HG03175 (cell line): ENCODE measurements at regions not wholly inside any gene's neighbourhood (a gene's known extent, or its start where the extent isn't known, plus 50 kb on each side); places are given as distances from the start of the nearest gene placed in this dataset.

Source experiments
- ATAC-seq: cut with Tn5 transposase; IDR thresholded peaks from one replicate; pipeline ENCODE4 v1.9.1; 2021; ENCODE audit warnings: mild to moderate bottlenecking, moderate library complexity; ENCODE audit not compliant: unreplicated experiment

- peak; percentile 89 for ATAC-seq
These were observed 192.7 kb upstream of the PMEPA1 start for GRCh38 chr20:57902473-57902872.

GRCh38 chr20:57901526-57901925 is 191.7 kb upstream of the PMEPA1 start:
- ATAC-seq, result no peak

GRCh38 chr20:57900226-57900905 is 190.6 kb upstream of the PMEPA1 start:
- ATAC-seq, result no peak

GRCh38 chr20:57899554-57899953 is 189.7 kb upstream of the PMEPA1 start:
- ATAC-seq, result no peak

GRCh38 chr20:57898332-57898731 is 188.5 kb upstream of the PMEPA1 start:
- ATAC-seq, result no peak

- ATAC-seq, result no peak
These were observed 188.1 kb upstream of the PMEPA1 start for GRCh38 chr20:57897891-57898290.

GRCh38 chr20:57897156-57897874 is 187.5 kb upstream of the PMEPA1 start:
- no peak for ATAC-seq

- no peak for ATAC-seq
These were observed 186.7 kb upstream of the PMEPA1 start for GRCh38 chr20:57896563-57896962.

- no peak for ATAC-seq
These were observed 186.2 kb upstream of the PMEPA1 start for GRCh38 chr20:57896017-57896416.

GRCh38 chr20:57895161-57895855 is 185.5 kb upstream of the PMEPA1 start:
- ATAC-seq, result no peak

GRCh38 chr20:57894522-57894921 is 184.7 kb upstream of the PMEPA1 start:
- ATAC-seq, result no peak

GRCh38 chr20:57894096-57894495 is 184.3 kb upstream of the PMEPA1 start:
- no peak for ATAC-seq

GRCh38 chr20:57893366-57893999 is 183.7 kb upstream of the PMEPA1 start:
- ATAC-seq, result no peak

- no peak for ATAC-seq
These were observed 182.7 kb upstream of the PMEPA1 start for GRCh38 chr20:57892471-57892870.

GRCh38 chr20:57891014-57891413 is 181.2 kb upstream of the PMEPA1 start:
- no peak for ATAC-seq

GRCh38 chr20:57890202-57890800 is 180.5 kb upstream of the PMEPA1 start:
- ATAC-seq, result no peak

GRCh38 chr20:57888591-57888990 is 178.8 kb upstream of the PMEPA1 start:
- no peak for ATAC-seq

GRCh38 chr20:57884956-57885355 is 175.1 kb upstream of the PMEPA1 start:
- no peak for ATAC-seq

- no peak for ATAC-seq
These were observed 173.9 kb upstream of the PMEPA1 start for GRCh38 chr20:57883761-57884160.

GRCh38 chr20:57883224-57883623 is 173.4 kb upstream of the PMEPA1 start:
- no peak for ATAC-seq
